ENCODE measurements at regions not wholly inside any gene's neighbourhood (a gene's known extent, or its start where the extent isn't known, plus 50 kb on each side); places are given as distances from the start of the nearest gene placed in this dataset.

DNA sequence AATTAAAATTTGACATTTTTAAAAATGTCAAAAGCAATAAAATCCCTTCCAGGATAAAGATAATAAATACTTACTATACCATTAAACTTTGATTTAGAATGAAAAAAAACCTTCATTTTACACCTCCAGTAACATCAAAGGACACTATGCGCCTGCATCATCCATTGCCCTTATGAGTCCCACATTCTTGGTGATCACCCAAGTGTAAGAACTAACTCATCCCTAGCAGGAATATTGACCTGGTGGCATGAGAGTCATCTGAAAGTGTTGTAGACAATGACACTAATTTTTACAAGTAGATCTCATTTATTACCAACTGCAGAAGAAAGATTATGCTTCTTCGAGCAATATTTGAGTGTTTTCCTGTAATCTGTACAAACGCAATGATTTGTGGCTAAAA, 1128.9 kb downstream of the EFNB2 start:
- no peak overlapping the region for H3K27ac ChIP-seq (ENCODE audit: low read depth)
- Mint-ChIP-seq H3K4me1 (no peaks in the 10 kb centered on the region), H3K27ac (no peak overlapping the region), H3K36me3 (ENCODE audit: low read depth) (no peaks in the 10 kb centered on the region), H3K27me3 (ENCODE audit: insufficient read depth, low read depth, poor library complexity) (no peaks in the 10 kb centered on the region), H3K4me3 (no peak overlapping the region), H3K9me3 (no peaks in the 10 kb centered on the region; the same call in 2 of the 3 replicates)
- no peaks in the 10 kb centered on the region for H3F3A ChIP-seq (replicated peaks; ENCODE audit: low read depth)
- H3K4me2 ChIP-seq: no peak overlapping the region
- no peaks in the 10 kb centered on the region for H4K20me1 ChIP-seq (replicated peaks; ENCODE audit: insufficient read depth)
- no peaks in the 10 kb centered on the region for H3K36me3 ChIP-seq (ENCODE audit: insufficient read depth)
- TF ChIP-seq JUNB (IDR thresholded peaks at IDR 0.05; ENCODE audit: unreplicated experiment): no peak
- TF ChIP-seq ZNF114 (CRISPR knock-in tag; IDR thresholded peaks at IDR 0.05): no peak
- TF ChIP-seq, protein P1, sequence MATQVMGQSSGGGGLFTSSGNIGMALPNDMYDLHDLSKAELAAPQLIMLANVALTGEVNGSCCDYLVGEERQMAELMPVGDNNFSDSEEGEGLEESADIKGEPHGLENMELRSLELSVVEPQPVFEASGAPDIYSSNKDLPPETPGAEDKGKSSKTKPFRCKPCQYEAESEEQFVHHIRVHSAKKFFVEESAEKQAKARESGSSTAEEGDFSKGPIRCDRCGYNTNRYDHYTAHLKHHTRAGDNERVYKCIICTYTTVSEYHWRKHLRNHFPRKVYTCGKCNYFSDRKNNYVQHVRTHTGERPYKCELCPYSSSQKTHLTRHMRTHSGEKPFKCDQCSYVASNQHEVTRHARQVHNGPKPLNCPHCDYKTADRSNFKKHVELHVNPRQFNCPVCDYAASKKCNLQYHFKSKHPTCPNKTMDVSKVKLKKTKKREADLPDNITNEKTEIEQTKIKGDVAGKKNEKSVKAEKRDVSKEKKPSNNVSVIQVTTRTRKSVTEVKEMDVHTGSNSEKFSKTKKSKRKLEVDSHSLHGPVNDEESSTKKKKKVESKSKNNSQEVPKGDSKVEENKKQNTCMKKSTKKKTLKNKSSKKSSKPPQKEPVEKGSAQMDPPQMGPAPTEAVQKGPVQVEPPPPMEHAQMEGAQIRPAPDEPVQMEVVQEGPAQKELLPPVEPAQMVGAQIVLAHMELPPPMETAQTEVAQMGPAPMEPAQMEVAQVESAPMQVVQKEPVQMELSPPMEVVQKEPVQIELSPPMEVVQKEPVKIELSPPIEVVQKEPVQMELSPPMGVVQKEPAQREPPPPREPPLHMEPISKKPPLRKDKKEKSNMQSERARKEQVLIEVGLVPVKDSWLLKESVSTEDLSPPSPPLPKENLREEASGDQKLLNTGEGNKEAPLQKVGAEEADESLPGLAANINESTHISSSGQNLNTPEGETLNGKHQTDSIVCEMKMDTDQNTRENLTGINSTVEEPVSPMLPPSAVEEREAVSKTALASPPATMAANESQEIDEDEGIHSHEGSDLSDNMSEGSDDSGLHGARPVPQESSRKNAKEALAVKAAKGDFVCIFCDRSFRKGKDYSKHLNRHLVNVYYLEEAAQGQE (IDR thresholded peaks at IDR 0.05; ENCODE audit: unreplicated experiment): no peak
- no peak for TF ChIP-seq STAT1 (IDR thresholded peaks at IDR 0.05; ENCODE audit: unreplicated experiment)
- TF ChIP-seq CREB1 (CRISPR knock-in tag; IDR thresholded peaks at IDR 0.05; ENCODE audit: low read depth): no peak
- TF ChIP-seq, protein P2, sequence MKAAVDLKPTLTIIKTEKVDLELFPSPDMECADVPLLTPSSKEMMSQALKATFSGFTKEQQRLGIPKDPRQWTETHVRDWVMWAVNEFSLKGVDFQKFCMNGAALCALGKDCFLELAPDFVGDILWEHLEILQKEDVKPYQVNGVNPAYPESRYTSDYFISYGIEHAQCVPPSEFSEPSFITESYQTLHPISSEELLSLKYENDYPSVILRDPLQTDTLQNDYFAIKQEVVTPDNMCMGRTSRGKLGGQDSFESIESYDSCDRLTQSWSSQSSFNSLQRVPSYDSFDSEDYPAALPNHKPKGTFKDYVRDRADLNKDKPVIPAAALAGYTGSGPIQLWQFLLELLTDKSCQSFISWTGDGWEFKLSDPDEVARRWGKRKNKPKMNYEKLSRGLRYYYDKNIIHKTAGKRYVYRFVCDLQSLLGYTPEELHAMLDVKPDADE (IDR thresholded peaks at IDR 0.05): no peak
- TF ChIP-seq, protein P3, sequence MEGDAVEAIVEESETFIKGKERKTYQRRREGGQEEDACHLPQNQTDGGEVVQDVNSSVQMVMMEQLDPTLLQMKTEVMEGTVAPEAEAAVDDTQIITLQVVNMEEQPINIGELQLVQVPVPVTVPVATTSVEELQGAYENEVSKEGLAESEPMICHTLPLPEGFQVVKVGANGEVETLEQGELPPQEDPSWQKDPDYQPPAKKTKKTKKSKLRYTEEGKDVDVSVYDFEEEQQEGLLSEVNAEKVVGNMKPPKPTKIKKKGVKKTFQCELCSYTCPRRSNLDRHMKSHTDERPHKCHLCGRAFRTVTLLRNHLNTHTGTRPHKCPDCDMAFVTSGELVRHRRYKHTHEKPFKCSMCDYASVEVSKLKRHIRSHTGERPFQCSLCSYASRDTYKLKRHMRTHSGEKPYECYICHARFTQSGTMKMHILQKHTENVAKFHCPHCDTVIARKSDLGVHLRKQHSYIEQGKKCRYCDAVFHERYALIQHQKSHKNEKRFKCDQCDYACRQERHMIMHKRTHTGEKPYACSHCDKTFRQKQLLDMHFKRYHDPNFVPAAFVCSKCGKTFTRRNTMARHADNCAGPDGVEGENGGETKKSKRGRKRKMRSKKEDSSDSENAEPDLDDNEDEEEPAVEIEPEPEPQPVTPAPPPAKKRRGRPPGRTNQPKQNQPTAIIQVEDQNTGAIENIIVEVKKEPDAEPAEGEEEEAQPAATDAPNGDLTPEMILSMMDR (conservative IDR thresholded peaks at IDR 0.05; ENCODE audit: low read depth in 2 of 2): no peak
- TF ChIP-seq EZH2 (IDR thresholded peaks at IDR 0.05; ENCODE audit: low read depth, unreplicated experiment): no peak
- TF ChIP-seq POLR2AphosphoS5 (IDR thresholded peaks at IDR 0.05; ENCODE audit: low read depth): no peak
- TF ChIP-seq ZNF331 (CRISPR knock-in tag; IDR thresholded peaks at IDR 0.05; ENCODE audit: low read depth): no peak
- TF ChIP-seq EZH2phosphoT487 (IDR thresholded peaks at IDR 0.05; ENCODE audit: unreplicated experiment): no peak
- no peak for TF ChIP-seq NANOG (IDR thresholded peaks at IDR 0.05; ENCODE audit: borderline replicate concordance)
- TF ChIP-seq, protein P4, sequence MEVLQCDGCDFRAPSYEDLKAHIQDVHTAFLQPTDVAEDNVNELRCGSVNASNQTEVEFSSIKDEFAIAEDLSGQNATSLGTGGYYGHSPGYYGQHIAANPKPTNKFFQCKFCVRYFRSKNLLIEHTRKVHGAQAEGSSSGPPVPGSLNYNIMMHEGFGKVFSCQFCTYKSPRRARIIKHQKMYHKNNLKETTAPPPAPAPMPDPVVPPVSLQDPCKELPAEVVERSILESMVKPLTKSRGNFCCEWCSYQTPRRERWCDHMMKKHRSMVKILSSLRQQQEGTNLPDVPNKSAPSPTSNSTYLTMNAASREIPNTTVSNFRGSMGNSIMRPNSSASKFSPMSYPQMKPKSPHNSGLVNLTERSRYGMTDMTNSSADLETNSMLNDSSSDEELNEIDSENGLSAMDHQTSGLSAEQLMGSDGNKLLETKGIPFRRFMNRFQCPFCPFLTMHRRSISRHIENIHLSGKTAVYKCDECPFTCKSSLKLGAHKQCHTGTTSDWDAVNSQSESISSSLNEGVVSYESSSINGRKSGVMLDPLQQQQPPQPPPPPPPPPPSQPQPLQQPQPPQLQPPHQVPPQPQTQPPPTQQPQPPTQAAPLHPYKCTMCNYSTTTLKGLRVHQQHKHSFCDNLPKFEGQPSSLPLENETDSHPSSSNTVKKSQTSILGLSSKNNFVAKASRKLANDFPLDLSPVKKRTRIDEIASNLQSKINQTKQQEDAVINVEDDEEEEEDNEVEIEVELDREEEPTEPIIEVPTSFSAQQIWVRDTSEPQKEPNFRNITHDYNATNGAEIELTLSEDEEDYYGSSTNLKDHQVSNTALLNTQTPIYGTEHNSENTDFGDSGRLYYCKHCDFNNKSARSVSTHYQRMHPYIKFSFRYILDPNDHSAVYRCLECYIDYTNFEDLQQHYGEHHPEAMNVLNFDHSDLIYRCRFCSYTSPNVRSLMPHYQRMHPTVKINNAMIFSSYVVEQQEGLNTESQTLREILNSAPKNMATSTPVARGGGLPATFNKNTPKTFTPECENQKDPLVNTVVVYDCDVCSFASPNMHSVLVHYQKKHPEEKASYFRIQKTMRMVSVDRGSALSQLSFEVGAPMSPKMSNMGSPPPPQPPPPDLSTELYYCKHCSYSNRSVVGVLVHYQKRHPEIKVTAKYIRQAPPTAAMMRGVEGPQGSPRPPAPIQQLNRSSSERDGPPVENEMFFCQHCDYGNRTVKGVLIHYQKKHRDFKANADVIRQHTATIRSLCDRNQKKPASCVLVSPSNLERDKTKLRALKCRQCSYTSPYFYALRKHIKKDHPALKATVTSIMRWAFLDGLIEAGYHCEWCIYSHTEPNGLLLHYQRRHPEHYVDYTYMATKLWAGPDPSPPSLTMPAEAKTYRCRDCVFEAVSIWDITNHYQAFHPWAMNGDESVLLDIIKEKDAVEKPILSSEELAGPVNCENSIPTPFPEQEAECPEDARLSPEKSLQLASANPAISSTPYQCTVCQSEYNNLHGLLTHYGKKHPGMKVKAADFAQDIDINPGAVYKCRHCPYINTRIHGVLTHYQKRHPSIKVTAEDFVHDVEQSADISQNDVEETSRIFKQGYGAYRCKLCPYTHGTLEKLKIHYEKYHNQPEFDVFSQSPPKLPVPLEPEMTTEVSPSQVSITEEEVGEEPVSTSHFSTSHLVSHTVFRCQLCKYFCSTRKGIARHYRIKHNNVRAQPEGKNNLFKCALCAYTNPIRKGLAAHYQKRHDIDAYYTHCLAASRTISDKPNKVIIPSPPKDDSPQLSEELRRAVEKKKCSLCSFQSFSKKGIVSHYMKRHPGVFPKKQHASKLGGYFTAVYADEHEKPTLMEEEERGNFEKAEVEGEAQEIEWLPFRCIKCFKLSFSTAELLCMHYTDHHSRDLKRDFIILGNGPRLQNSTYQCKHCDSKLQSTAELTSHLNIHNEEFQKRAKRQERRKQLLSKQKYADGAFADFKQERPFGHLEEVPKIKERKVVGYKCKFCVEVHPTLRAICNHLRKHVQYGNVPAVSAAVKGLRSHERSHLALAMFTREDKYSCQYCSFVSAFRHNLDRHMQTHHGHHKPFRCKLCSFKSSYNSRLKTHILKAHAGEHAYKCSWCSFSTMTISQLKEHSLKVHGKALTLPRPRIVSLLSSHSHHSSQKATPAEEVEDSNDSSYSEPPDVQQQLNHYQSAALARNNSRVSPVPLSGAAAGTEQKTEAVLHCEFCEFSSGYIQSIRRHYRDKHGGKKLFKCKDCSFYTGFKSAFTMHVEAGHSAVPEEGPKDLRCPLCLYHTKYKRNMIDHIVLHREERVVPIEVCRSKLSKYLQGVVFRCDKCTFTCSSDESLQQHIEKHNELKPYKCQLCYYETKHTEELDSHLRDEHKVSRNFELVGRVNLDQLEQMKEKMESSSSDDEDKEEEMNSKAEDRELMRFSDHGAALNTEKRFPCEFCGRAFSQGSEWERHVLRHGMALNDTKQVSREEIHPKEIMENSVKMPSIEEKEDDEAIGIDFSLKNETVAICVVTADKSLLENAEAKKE (CRISPR knock-in tag; IDR thresholded peaks at IDR 0.05): no peak
- H3K4me1 ChIP-seq (ENCODE audit: insufficient read depth): no peaks in the 10 kb centered on the region
- no peak for ATAC-seq
- no peaks in the 10 kb centered on the region for H3K9me2 ChIP-seq (ENCODE audit: insufficient read depth)
- no peak overlapping the region for H2AFZ ChIP-seq
- no peaks in the 10 kb centered on the region for H3K79me2 ChIP-seq (replicated peaks; ENCODE audit: insufficient read depth)
- H3K4me3 ChIP-seq: no peak overlapping the region
- no peaks in the 10 kb centered on the region for H3K27me3 ChIP-seq (ENCODE audit: insufficient read depth)
- no peak for DNase-seq (ENCODE audit: low spot score)

Measured in GM23338 (cell line).